CD14-positive monocyte (primary cell): ENCODE measurements at regions not wholly inside any gene's neighbourhood (a gene's known extent, or its start where the extent isn't known, plus 50 kb on each side); places are given as distances from the start of the nearest gene placed in this dataset.

Experiments
- DNase-seq, 3 donors: peaks; one replicate each; pipeline ENCODE4 v3.0.0-alpha.2; 2011 to 2022
- H2AFZ ChIP-seq: 2 replicates; pipeline ENCODE4 v1.6.0; 2012; ENCODE audit warnings: mild to moderate bottlenecking, low read depth, low read length, inconsistent platforms; ENCODE audit not compliant: insufficient read depth, poor library complexity, severe bottlenecking
- H3K27ac ChIP-seq, 2 donors: 1 replicate in 1 of 2; 2 replicates in 1 of 2; pipeline ENCODE4 v1.5.1; 2012 to 2013; ENCODE audit warnings: low read length in 2 of 2, control low read depth in 1 of 2, inconsistent platforms in 1 of 2, low read depth in 1 of 2, mild to moderate bottlenecking in 1 of 2
- H3K27me3 ChIP-seq, 2 donors: one replicate each; pipeline versions ENCODE4 v1.6.0 to v1.6.1; 2011 to 2013; ENCODE audit warnings: low read length in 2 of 2; ENCODE audit not compliant: control insufficient read depth in 2 of 2, insufficient read depth in 2 of 2
- H3K36me3 ChIP-seq, 2 donors: replicated peaks in 1 of 2; 1 replicate in 1 of 2; 2 replicates in 1 of 2; pipeline versions ENCODE4 v1.5.1 to v1.6.1; 2012 to 2013; ENCODE audit warnings: low read length in 2 of 2, control low read depth in 1 of 2, inconsistent platforms in 1 of 2, mild to moderate bottlenecking in 1 of 2; ENCODE audit not compliant: insufficient read depth in 2 of 2, control insufficient read depth in 1 of 2
- H3K4me1 ChIP-seq, 2 donors: 1 replicate in 1 of 2; 2 replicates in 1 of 2; pipeline versions ENCODE4 v1.5.1 to v1.6.1; 2012 to 2013; ENCODE audit warnings: low read length in 2 of 2, control low read depth in 1 of 2, inconsistent platforms in 1 of 2, mild to moderate bottlenecking in 1 of 2, moderate library complexity in 1 of 2; ENCODE audit not compliant: insufficient read depth in 2 of 2, control insufficient read depth in 1 of 2
- H3K4me2 ChIP-seq: replicated peaks from 2 replicates; pipeline ENCODE3; 2012; ENCODE audit warnings: low read length, moderate library complexity, mild to moderate bottlenecking; ENCODE audit not compliant: poor library complexity, severe bottlenecking; ENCODE audit errors: extremely low read depth
- H3K4me3 ChIP-seq, 3 experiments: fragments of 200-600 bp in 1 of 3; sonication (generic) in 1 of 3; replicated peaks in 1 of 3; 1 replicate in 2 of 3; 2 replicates in 1 of 3; pipeline ENCODE4 v1.5.1; 2011 to 2013; ENCODE audit warnings: low read length in 3 of 3, mild to moderate bottlenecking in 3 of 3, control low read depth in 2 of 3, low read depth in 2 of 3, inconsistent platforms in 1 of 3, moderate library complexity in 1 of 3
- H3K79me2 ChIP-seq: 2 replicates; pipeline ENCODE4 v1.6.0; 2012; ENCODE audit warnings: mild to moderate bottlenecking, control low read depth, inconsistent platforms, low read length, moderate library complexity; ENCODE audit not compliant: insufficient read depth
- H3K9ac ChIP-seq: 2 replicates; pipeline ENCODE4 v1.6.0; 2017; ENCODE audit warnings: low read length, mild to moderate bottlenecking; ENCODE audit not compliant: insufficient read depth, poor library complexity, severe bottlenecking
- H3K9me3 ChIP-seq, 2 donors: replicated peaks in 1 of 2; 1 replicate in 1 of 2; 2 replicates in 1 of 2; pipeline versions ENCODE4 v1.5.1 to v1.6.1; 2012 to 2013; ENCODE audit warnings: low read length in 2 of 2, control low read depth in 1 of 2; ENCODE audit not compliant: control insufficient read depth in 1 of 2, insufficient read depth in 1 of 2
- H4K20me1 ChIP-seq: 2 replicates; pipeline ENCODE4 v1.6.0; 2012; ENCODE audit warnings: mild to moderate bottlenecking, low read length, control low read depth, moderate library complexity; ENCODE audit not compliant: insufficient read depth
- H3K27ac Mint-ChIP-seq, 7 donors: one replicate each; pipeline ENCODE4 v1.8.0; 2020; ENCODE audit warnings: mild to moderate bottlenecking in 7 of 7, mixed read lengths in 7 of 7, moderate library complexity in 6 of 7, inconsistent platforms in 2 of 7
- H3K27me3 Mint-ChIP-seq, 3 donors: one replicate each; pipeline ENCODE4 v1.8.0; 2021 to 2022; ENCODE audit warnings: low read depth in 3 of 3, mild to moderate bottlenecking in 3 of 3, mixed read lengths in 3 of 3, moderate library complexity in 3 of 3, inconsistent platforms in 1 of 3
- H3K36me3 Mint-ChIP-seq, 2 donors: one replicate each; pipeline ENCODE4 v1.8.0; 2020; ENCODE audit warnings: mixed read lengths in 2 of 2, inconsistent platforms in 1 of 2, mild to moderate bottlenecking in 1 of 2
- H3K4me1 Mint-ChIP-seq: one replicate; pipeline ENCODE4 v1.8.0; 2020; ENCODE audit warnings: mild to moderate bottlenecking, mixed read lengths
- H3K4me3 Mint-ChIP-seq, 2 donors: one replicate each; pipeline ENCODE4 v1.8.0; 2020; ENCODE audit warnings: mild to moderate bottlenecking in 2 of 2, mixed read lengths in 2 of 2, moderate library complexity in 1 of 2
- H3K9me3 Mint-ChIP-seq, 7 donors: one replicate each; pipeline ENCODE4 v1.8.0; 2020 to 2022; ENCODE audit warnings: mixed read lengths in 7 of 7, mild to moderate bottlenecking in 6 of 7, moderate library complexity in 6 of 7, inconsistent platforms in 2 of 7
- CTCF ChIP-seq: fragments of 200-600 bp; IDR thresholded peaks from one replicate; pipeline ENCODE4 v1.8.0; 2022; ENCODE audit warnings: antibody characterized with exemption, mild to moderate bottlenecking
- WGBS: methylation state at CpG from one replicate; pipeline ENCODE4 v1.1.5; 2013; ENCODE audit warnings: missing lambda C conversion rate; ENCODE audit not compliant: insufficient coverage; 5-methylcytosine and 5-hydroxymethylcytosine counted together
- intact Hi-C, 2 donors: fragments of 100-400 bp; cut with micrococcal nuclease; formaldehyde crosslinking; loops; one replicate each; pipeline versions ENCODE4 v1.15.0 to v1.15.1; 2023

- Histone ChIP-seq H4K20me1 (no peaks in the 10 kb centered on the region), H3K4me1 (peaks cover 45 to 48% of the 10 kb centered on the region in 2 donors), H3K4me3 (no peak overlapping the region), H3K4me2 (no peak overlapping the region), H3K79me2 (no peaks in the 10 kb centered on the region), H3K27me3 (peaks cover 11 to 13% of the 10 kb centered on the region in 2 donors), H3K9me3 (no peaks in the 10 kb centered on the region), H3K27ac (no peak overlapping the region), H3K9ac (no peak overlapping the region), H3K36me3 (no peaks in the 10 kb centered on the region), H2AFZ (no peak overlapping the region)
- H3K9me3 Mint-ChIP-seq = peaks cover 0 to 9% (median under 1%) of the 10 kb centered on the region in 7 donors
- WGBS = 86% methylated on average over 1 of the region's 3 CpGs
- peaks cover 0 to 4% of the 10 kb centered on the region in 2 donors for H3K36me3 Mint-ChIP-seq
- intact Hi-C loops = no loop called here
- peaks cover 49% of the 10 kb centered on the region for H3K4me1 Mint-ChIP-seq
- peaks cover 2 to 20% (median 20%) of the 10 kb centered on the region in 3 donors for H3K27me3 Mint-ChIP-seq
- TF ChIP-seq CTCF = no peak
- DNase-seq = no peak
- peak overlapping the region in 6 of 7 donors; percentile 42 to 97 (median 86) for H3K27ac Mint-ChIP-seq
- H3K4me3 Mint-ChIP-seq = peak overlapping the region in 1 of 2 donors; percentile 15
Measured at GRCh38 chr18:61734396-61734795, 158.4 kb downstream of the RNF152 start.

- 50% methylated on average over 4 of the region's 4 CpGs for WGBS
- H3K4me3 Mint-ChIP-seq = no peak overlapping the region
- peaks cover 0 to 4% of the 10 kb centered on the region in 2 donors for H3K36me3 Mint-ChIP-seq
- H3K4me1 ChIP-seq = peaks cover 30 to 32% of the 10 kb centered on the region in 2 donors
- TF ChIP-seq CTCF = no peak
- H3K4me3 ChIP-seq = peak overlapping the region in 1 of 3 experiments; percentile 20
- peak overlapping the region; percentile 69 to 86 for H3K27ac ChIP-seq
- peak overlapping the region; percentile 31 for H3K4me2 ChIP-seq
- peaks cover 34% of the 10 kb centered on the region for H3K4me1 Mint-ChIP-seq
- no peaks in the 10 kb centered on the region for H3K79me2 ChIP-seq
- H3K27ac Mint-ChIP-seq = peak overlapping the region; percentile 88 to 97 (median 93)
- intact Hi-C loops = no loop called here
- no peaks in the 10 kb centered on the region for H3K9me3 ChIP-seq
- DNase-seq = peak; percentile 80 to 88 (median 82)
- peaks cover 11 to 16% of the 10 kb centered on the region in 2 donors for H3K27me3 ChIP-seq
- no peaks in the 10 kb centered on the region for H4K20me1 ChIP-seq
- peaks cover 2 to 20% (median 17%) of the 10 kb centered on the region in 3 donors for H3K27me3 Mint-ChIP-seq
- peaks cover 0 to 7% (median 0%) of the 10 kb centered on the region in 7 donors for H3K9me3 Mint-ChIP-seq
- no peak overlapping the region for H3K9ac ChIP-seq
- H3K36me3 ChIP-seq = no peaks in the 10 kb centered on the region
- peak overlapping the region; percentile 38 for H2AFZ ChIP-seq
Measured at GRCh38 chr18:61732854-61733253, 160.0 kb downstream of the RNF152 start.
